ENCODE measurements at regions not wholly inside any gene's neighbourhood (a gene's known extent, or its start where the extent isn't known, plus 50 kb on each side); places are given as distances from the start of the nearest gene placed in this dataset.

GRCh38 chr14:65804439-65805112, 392.0 kb downstream of the FUT8 start:
- DNase-seq (ENCODE audit: low spot score): no peak
- TF ChIP-seq, protein P1, sequence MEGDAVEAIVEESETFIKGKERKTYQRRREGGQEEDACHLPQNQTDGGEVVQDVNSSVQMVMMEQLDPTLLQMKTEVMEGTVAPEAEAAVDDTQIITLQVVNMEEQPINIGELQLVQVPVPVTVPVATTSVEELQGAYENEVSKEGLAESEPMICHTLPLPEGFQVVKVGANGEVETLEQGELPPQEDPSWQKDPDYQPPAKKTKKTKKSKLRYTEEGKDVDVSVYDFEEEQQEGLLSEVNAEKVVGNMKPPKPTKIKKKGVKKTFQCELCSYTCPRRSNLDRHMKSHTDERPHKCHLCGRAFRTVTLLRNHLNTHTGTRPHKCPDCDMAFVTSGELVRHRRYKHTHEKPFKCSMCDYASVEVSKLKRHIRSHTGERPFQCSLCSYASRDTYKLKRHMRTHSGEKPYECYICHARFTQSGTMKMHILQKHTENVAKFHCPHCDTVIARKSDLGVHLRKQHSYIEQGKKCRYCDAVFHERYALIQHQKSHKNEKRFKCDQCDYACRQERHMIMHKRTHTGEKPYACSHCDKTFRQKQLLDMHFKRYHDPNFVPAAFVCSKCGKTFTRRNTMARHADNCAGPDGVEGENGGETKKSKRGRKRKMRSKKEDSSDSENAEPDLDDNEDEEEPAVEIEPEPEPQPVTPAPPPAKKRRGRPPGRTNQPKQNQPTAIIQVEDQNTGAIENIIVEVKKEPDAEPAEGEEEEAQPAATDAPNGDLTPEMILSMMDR (IDR thresholded peaks at IDR 0.05): no peak
- Mint-ChIP-seq H3K27ac (ENCODE audit: unreplicated experiment) (no peak overlapping the region), H3K9me3 (ENCODE audit: low read depth) (no peaks in the 10 kb centered on the region), H3K4me1 (ENCODE audit: low read depth) (no peaks in the 10 kb centered on the region), H3K27me3 (ENCODE audit: low read depth) (peaks cover 2% of the 10 kb centered on the region), H3K4me3 (ENCODE audit: unreplicated experiment) (no peak overlapping the region), H3K36me3 (ENCODE audit: low read depth) (no peaks in the 10 kb centered on the region)

- H3K9me3 Mint-ChIP-seq (ENCODE audit: low read depth): no peaks in the 10 kb centered on the region
- H3K27ac Mint-ChIP-seq (ENCODE audit: unreplicated experiment): no peak overlapping the region
- H3K4me1 Mint-ChIP-seq (ENCODE audit: low read depth): no peaks in the 10 kb centered on the region
- H3K27me3 Mint-ChIP-seq (ENCODE audit: low read depth): peaks cover 4% of the 10 kb centered on the region
- no peaks in the 10 kb centered on the region for H3K36me3 Mint-ChIP-seq (ENCODE audit: low read depth)
- TF ChIP-seq, protein P1 (IDR thresholded peaks at IDR 0.05): no peak
- no peak overlapping the region for H3K4me3 Mint-ChIP-seq (ENCODE audit: unreplicated experiment)
- no peak for DNase-seq (ENCODE audit: low spot score)
Measured at GRCh38 chr14:65805113-65805473, 392.6 kb downstream of the FUT8 start.

DNA sequence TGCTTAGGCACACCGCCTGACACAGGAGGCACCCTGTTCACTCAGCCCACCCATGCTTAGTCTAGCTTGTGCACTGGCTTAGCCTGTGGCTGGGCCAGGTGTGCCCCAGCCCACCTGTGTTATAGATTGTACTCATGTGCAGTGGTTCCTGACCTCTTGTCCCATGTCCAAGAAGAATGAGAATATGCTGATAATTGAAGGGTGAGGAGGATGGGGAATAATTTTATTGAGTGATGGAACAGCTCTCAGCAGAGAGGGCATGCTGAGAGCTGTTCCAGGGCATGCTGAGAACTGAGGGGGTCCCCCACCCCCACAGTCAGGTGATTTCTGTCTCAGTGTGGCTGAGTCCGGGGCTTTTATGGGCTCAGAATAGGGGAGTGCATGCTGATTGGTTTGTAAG, 395.9 kb downstream of the FUT8 start:
- Mint-ChIP-seq H3K36me3 (ENCODE audit: low read depth) (no peaks in the 10 kb centered on the region), H3K4me3 (ENCODE audit: unreplicated experiment) (no peak overlapping the region), H3K4me1 (ENCODE audit: low read depth) (peaks cover 2% of the 10 kb centered on the region), H3K9me3 (ENCODE audit: low read depth) (no peaks in the 10 kb centered on the region), H3K27ac (ENCODE audit: unreplicated experiment) (no peak overlapping the region), H3K27me3 (ENCODE audit: low read depth) (peaks cover 2% of the 10 kb centered on the region)
- DNase-seq (ENCODE audit: low spot score): no peak
- TF ChIP-seq, protein P1 (IDR thresholded peaks at IDR 0.05): no peak

DNA sequence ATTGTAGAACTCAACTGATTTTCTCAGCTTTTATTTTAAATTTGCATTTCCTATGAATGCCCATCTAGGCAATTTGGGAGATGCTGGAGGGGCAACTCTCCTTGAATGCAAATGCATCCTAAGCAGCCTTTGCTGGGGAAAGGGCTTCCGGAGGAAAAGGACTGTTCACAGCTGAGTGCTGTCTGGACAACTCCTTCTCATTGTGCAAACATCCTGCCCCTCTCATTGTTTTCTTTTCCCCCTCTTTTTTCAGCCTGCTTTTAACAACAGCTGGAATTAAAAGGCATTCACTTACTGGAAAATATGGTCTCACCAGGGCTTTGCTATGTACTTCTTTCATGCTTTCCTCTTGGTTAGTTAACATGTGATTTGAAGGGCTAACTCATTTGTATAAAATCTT, 397.8 kb downstream of the FUT8 start:
- Mint-ChIP-seq H3K27ac (ENCODE audit: unreplicated experiment) (no peak overlapping the region), H3K36me3 (ENCODE audit: low read depth) (no peaks in the 10 kb centered on the region), H3K4me3 (ENCODE audit: unreplicated experiment) (no peak overlapping the region), H3K9me3 (ENCODE audit: low read depth) (no peaks in the 10 kb centered on the region), H3K27me3 (ENCODE audit: low read depth) (peaks cover 2% of the 10 kb centered on the region), H3K4me1 (ENCODE audit: low read depth) (peaks cover 2% of the 10 kb centered on the region)
- DNase-seq (ENCODE audit: low spot score): no peak
- TF ChIP-seq, protein P1 (IDR thresholded peaks at IDR 0.05): no peak

GRCh38 chr14:65813760-65814384, 401.3 kb downstream of the FUT8 start:
- TF ChIP-seq, protein P1 (IDR thresholded peaks at IDR 0.05): peak; percentile 20
- Mint-ChIP-seq H3K9me3 (ENCODE audit: low read depth) (no peaks in the 10 kb centered on the region), H3K36me3 (ENCODE audit: low read depth) (no peaks in the 10 kb centered on the region), H3K4me1 (ENCODE audit: low read depth) (peaks cover 2% of the 10 kb centered on the region), H3K4me3 (ENCODE audit: unreplicated experiment) (no peak overlapping the region), H3K27me3 (ENCODE audit: low read depth) (peaks cover 2% of the 10 kb centered on the region), H3K27ac (ENCODE audit: unreplicated experiment) (no peak overlapping the region)
- no peak for DNase-seq (ENCODE audit: low spot score)

Measured in chondrocyte (in vitro differentiated cells).